Suprapubic skin (tissue), 4 donors: ENCODE measurements at regions not wholly inside any gene's neighbourhood (a gene's known extent, or its start where the extent isn't known, plus 50 kb on each side); places are given as distances from the start of the nearest gene placed in this dataset.

ENCODE experiments used
- DNase-seq, 2 donors: peaks; one replicate each; pipeline ENCODE4 v3.0.0-alpha.2; 2019; ENCODE audit warnings: low spot score in 2 of 2
- H3K27ac ChIP-seq: fragments of 200-600 bp; sonication (generic); one replicate; pipeline ENCODE4 v1.5.1; 2019
- H3K27me3 ChIP-seq: fragments of 200-600 bp; sonication (generic); one replicate; pipeline ENCODE4 v1.5.1; 2019
- H3K36me3 ChIP-seq: fragments of 200-600 bp; sonication (generic); one replicate; pipeline ENCODE4 v1.5.1; 2019
- H3K4me1 ChIP-seq: fragments of 200-600 bp; sonication (generic); one replicate; pipeline ENCODE4 v1.5.1; 2019
- H3K4me3 ChIP-seq: fragments of 200-600 bp; sonication (generic); one replicate; pipeline ENCODE4 v1.5.1; 2019; ENCODE audit warnings: mild to moderate bottlenecking
- H3K9me3 ChIP-seq: fragments of 200-600 bp; sonication (generic); one replicate; pipeline ENCODE4 v1.5.1; 2019
- CTCF ChIP-seq, 2 donors: fragments of 200-600 bp in 1 of 2; fragments of 450-650 bp in 1 of 2; sonication (generic) in 1 of 2; IDR thresholded peaks; one replicate each; pipeline ENCODE4 v1.5.1; 2016 to 2019; ENCODE audit warnings: antibody characterized with exemption in 2 of 2, mild to moderate bottlenecking in 1 of 2, moderate library complexity in 1 of 2
- EP300 ChIP-seq: sonication (generic); formaldehyde crosslinking; IDR thresholded peaks from one replicate; pipeline ENCODE4 v1.6.1; 2017; ENCODE audit warnings: antibody characterized with exemption
- POLR2A ChIP-seq, 2 donors: fragments of 450-650 bp; IDR thresholded peaks; one replicate each; pipeline ENCODE4 v1.6.1; 2017; ENCODE audit warnings: antibody characterized with exemption in 2 of 2, mild to moderate bottlenecking in 2 of 2, moderate library complexity in 2 of 2
- POLR2AphosphoS5 ChIP-seq, 3 donors: sonication (generic); formaldehyde crosslinking; IDR thresholded peaks; one replicate each; pipeline ENCODE4 v1.6.1; 2017; ENCODE audit warnings: antibody characterized with exemption in 3 of 3
- WGBS: methylation state at CpG from one replicate; pipeline ENCODE4 v1.1.5; 2018; 5-methylcytosine and 5-hydroxymethylcytosine counted together

DNA sequence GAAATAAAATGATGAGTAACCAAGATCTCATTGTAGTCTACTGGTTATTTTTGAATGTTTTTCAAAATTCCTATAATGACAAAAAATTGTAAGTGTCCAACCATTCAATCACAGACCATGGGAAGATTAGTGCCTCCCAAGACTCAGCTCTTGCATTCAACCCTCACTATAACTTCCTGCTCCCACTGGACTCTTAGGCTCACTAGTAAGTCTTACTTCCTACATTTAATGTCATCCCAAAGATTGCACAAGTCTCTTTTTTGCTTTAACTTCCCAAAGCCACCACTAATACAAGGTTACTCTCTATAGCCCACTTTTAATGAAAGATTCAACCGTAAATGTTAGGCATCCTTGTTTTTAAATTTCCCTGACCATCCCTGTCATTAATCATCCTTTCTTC lies 111.9 kb upstream of the NRBF2 start:
- WGBS, result 92% methylated on average over 1 of the region's 1 CpG
- no peaks in the 10 kb centered on the region for H3K9me3 ChIP-seq
- H3K27ac ChIP-seq, result no peak overlapping the region
- H3K27me3 ChIP-seq, result no peaks in the 10 kb centered on the region
- TF ChIP-seq CTCF (IDR thresholded peaks at IDR 0.05), result no peak
- no peak for TF ChIP-seq POLR2A (IDR thresholded peaks at IDR 0.05)
- no peak for TF ChIP-seq EP300
- TF ChIP-seq POLR2AphosphoS5 (IDR thresholded peaks at IDR 0.05), result no peak
- no peaks in the 10 kb centered on the region for H3K4me1 ChIP-seq
- H3K36me3 ChIP-seq, result no peaks in the 10 kb centered on the region
- DNase-seq, result no peak
- no peak overlapping the region for H3K4me3 ChIP-seq

DNA sequence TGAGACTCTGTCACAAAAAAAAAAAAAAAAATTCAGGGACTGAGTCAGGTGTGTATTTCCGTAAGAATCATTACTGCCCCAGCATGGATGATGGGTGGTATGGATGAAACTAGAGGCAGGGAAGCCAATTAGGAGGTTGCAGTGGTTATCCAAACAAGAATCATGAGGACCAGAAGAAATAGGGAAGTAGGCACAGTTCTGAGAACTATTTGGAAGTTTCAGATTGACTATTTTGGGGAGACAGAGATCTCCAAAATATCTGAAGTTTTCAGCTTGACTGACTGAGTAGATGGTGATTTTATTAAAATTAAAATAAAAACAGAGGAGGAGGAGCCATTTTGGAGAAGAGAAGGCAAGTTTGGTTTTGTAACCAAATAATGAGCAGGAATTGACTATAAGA lies 119.4 kb upstream of the NRBF2 start:
- H3K4me3 ChIP-seq, result no peak overlapping the region
- no peaks in the 10 kb centered on the region for H3K9me3 ChIP-seq
- H3K4me1 ChIP-seq, result no peaks in the 10 kb centered on the region
- H3K27ac ChIP-seq, result no peak overlapping the region
- 94% methylated on average over 1 of the region's 1 CpG for WGBS
- H3K27me3 ChIP-seq, result no peaks in the 10 kb centered on the region
- no peaks in the 10 kb centered on the region for H3K36me3 ChIP-seq
- no peak for DNase-seq
- TF ChIP-seq POLR2AphosphoS5 (IDR thresholded peaks at IDR 0.05) (no peak), POLR2A (IDR thresholded peaks at IDR 0.05) (no peak), EP300 (no peak), CTCF (IDR thresholded peaks at IDR 0.05) (no peak)

DNA sequence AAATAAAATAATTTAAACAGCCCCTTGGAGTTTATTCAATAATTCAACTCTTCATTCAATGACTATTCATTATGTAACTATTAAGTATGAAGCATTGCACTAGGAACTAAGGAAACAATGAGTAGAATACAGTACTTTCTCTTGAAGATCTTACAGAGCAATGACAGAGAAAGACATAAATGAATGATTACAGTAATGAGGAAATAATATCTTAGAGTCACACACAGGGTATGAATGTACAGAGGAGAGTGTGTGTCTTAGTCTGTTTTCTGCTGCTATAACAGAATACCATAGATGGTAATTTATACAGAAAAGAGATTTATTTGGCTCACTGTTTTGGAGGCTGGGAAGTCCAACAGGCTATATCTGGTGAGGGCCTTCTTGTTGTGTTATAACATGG lies 120.5 kb upstream of the NRBF2 start:
- Histone ChIP-seq H3K36me3 (no peaks in the 10 kb centered on the region), H3K4me3 (no peak overlapping the region), H3K27ac (no peak overlapping the region), H3K27me3 (no peaks in the 10 kb centered on the region), H3K9me3 (no peaks in the 10 kb centered on the region), H3K4me1 (no peaks in the 10 kb centered on the region)
- TF ChIP-seq POLR2AphosphoS5 (IDR thresholded peaks at IDR 0.05) (no peak), EP300 (no peak), CTCF (IDR thresholded peaks at IDR 0.05) (no peak), POLR2A (IDR thresholded peaks at IDR 0.05) (no peak)
- no peak for DNase-seq

DNA sequence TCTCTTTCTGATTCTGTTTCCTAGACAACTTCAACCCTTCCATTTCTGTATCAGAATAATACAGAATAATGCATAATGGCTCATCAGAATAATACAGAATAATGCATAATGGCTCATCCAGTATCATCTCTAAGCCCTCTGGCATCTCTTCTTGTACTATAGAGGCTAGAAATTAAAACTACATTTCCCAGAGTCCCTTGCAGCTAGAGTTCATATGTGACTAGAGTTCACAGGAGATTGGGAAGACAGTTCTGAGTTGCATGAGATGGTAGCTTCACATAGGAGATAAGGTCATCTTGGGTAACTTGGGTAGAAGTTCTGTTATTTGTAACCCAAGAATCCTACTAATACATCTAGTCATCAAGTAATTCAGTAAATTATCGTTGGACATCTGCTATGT lies 122.9 kb upstream of the NRBF2 start:
- Histone ChIP-seq H3K27me3 (no peaks in the 10 kb centered on the region), H3K4me1 (no peaks in the 10 kb centered on the region), H3K9me3 (no peaks in the 10 kb centered on the region), H3K4me3 (no peak overlapping the region), H3K36me3 (no peaks in the 10 kb centered on the region), H3K27ac (no peak overlapping the region)
- WGBS, result 100% methylated on average over 1 of the region's 1 CpG
- TF ChIP-seq POLR2A (IDR thresholded peaks at IDR 0.05) (no peak), POLR2AphosphoS5 (IDR thresholded peaks at IDR 0.05) (no peak), CTCF (IDR thresholded peaks at IDR 0.05) (no peak), EP300 (no peak)
- DNase-seq, result no peak

- TF ChIP-seq POLR2A (IDR thresholded peaks at IDR 0.05) (no peak), EP300 (no peak), POLR2AphosphoS5 (IDR thresholded peaks at IDR 0.05) (no peak), CTCF (IDR thresholded peaks at IDR 0.05) (no peak)
- H3K36me3 ChIP-seq, result no peaks in the 10 kb centered on the region
- DNase-seq, result no peak
- H3K27ac ChIP-seq, result no peak overlapping the region
- H3K4me1 ChIP-seq, result no peaks in the 10 kb centered on the region
- no peaks in the 10 kb centered on the region for H3K27me3 ChIP-seq
- no peak overlapping the region for H3K4me3 ChIP-seq
- H3K9me3 ChIP-seq, result no peaks in the 10 kb centered on the region
Observed at GRCh38 chr10:63008491-63008890, 124.6 kb upstream of the NRBF2 start.
